ENCODE measurements at regions not wholly inside any gene's neighbourhood (a gene's known extent, or its start where the extent isn't known, plus 50 kb on each side); places are given as distances from the start of the nearest gene placed in this dataset.

DNA sequence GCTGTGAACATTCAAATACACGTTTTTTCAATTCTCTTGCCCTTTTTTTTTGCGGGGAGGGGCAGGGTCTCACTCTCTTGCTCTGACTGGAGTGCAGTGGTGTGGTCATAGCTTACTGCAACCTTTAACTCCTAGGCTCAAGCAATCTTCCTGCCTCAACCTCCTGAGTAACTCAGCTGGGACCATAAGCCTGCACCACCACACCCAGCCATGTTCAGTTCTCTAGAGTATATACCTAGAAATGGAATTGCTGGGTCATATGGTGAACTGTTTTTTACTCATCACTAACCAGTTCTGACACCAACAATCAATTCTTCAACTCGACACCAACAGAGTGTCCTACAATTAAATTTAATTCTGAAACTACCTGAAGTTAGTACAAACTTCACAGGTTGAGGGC, 85.5 kb upstream of the ZNF169 start:
- TF ChIP-seq CTCF (IDR thresholded peaks at IDR 0.05) (no peak), POLR2AphosphoS5 (IDR thresholded peaks at IDR 0.05) (no peak), POLR2A (IDR thresholded peaks at IDR 0.05) (no peak)

Measured in breast epithelium (tissue), 3 donors.